HCT116 (cell line): ENCODE measurements at regions not wholly inside any gene's neighbourhood (a gene's known extent, or its start where the extent isn't known, plus 50 kb on each side); places are given as distances from the start of the nearest gene placed in this dataset.
"Not testable (repeated sequence)": the region's sequence is repeated elsewhere in the genome, so short reads cannot be mapped to it uniquely, and the experiment has no call there.

Experiments
- ATAC-seq: fragments of 200-7000 bp; cut with Tn5 transposase; 2 replicates; pipeline ENCODE4 v1.9.1; 2020; ENCODE audit warnings: mild to moderate bottlenecking, moderate library complexity
- BruUV-seq: library from RNA; stranded (reverse); fragments of 400-500 nt; replicated peaks from 2 replicates; lab custom pipeline; 2021; lab: Mats Ljungman, UMichigan
- CTCF ChIA-PET: fragments of 300-600 bp; sonication (Branson Sonifier 250); formaldehyde crosslinking; loops from one replicate; lab custom pipeline; 2021; ENCODE audit warnings: antibody characterized with exemption; lab: Charles Lee
- POLR2A ChIA-PET: fragments of 300-600, 350-600 bp; sonication (Branson Sonifier 250); formaldehyde crosslinking; loops from one replicate; lab custom pipeline; 2021; ENCODE audit warnings: antibody characterized with exemption; lab: Charles Lee
- RAD21 ChIA-PET, 2 experiments: fragments of 300-600 bp; sonication (Branson Sonifier 250); formaldehyde crosslinking; loops; one replicate each; lab custom pipeline; 2023; ENCODE audit warnings: low total read pairs in 2 of 2; ENCODE audit not compliant: uncharacterized antibody in 2 of 2, unreplicated experiment in 2 of 2, low non-redundant PET in 1 of 2; lab: Charles Lee
- DNase-seq: peaks from one replicate; pipeline ENCODE4 v3.0.0-alpha.2; 2010; ENCODE audit warnings: low read depth, low spot score
- H2AFZ ChIP-seq: fragments of 200-600 bp; shearing (Covaris generic), sonication (generic); 2 replicates; pipeline ENCODE4 v1.6.1; 2017; ENCODE audit warnings: low read depth, mixed run types, mixed read lengths, antibody characterized with exemption, low read length; ENCODE audit not compliant: poor library complexity, severe bottlenecking
- H3K27ac ChIP-seq: 2 replicates; pipeline ENCODE4 v1.5.1; 2012; ENCODE audit warnings: low read depth, low read length
- H3K27me3 ChIP-seq: fragments of 200-600 bp; sonication (generic); 2 replicates; pipeline ENCODE4 v1.6.1; 2016; ENCODE audit warnings: mixed run types, low read length, mixed read lengths; ENCODE audit not compliant: insufficient read depth
- H3K36me3 ChIP-seq, 2 experiments: fragments of 200-500 bp in 1 of 2; fragments of 200-600 bp in 1 of 2; sonication (Bioruptor generic) in 1 of 2; sonication (generic) in 1 of 2; 2 replicates each; pipeline versions ENCODE4 v1.5.1 to v1.6.1; 2014 to 2016; ENCODE audit warnings: low read length in 2 of 2, inconsistent platforms in 1 of 2, mixed read lengths in 1 of 2, mixed run types in 1 of 2; ENCODE audit not compliant: insufficient read depth in 2 of 2, control insufficient read depth in 1 of 2
- H3K4me1 ChIP-seq, 2 experiments: fragments of 200-600 bp in 1 of 2; sonication (generic) in 1 of 2; 2 replicates each; pipeline versions ENCODE4 v1.5.1 to v1.6.1; 2012 to 2017; ENCODE audit warnings: low read length in 2 of 2, inconsistent platforms in 1 of 2, mild to moderate bottlenecking in 1 of 2, mixed read lengths in 1 of 2, mixed run types in 1 of 2, moderate library complexity in 1 of 2; ENCODE audit not compliant: insufficient read depth in 2 of 2, control insufficient read depth in 1 of 2
- H3K4me2 ChIP-seq: fragments of 200-600 bp; sonication (generic); 2 replicates; pipeline ENCODE4 v1.6.1; 2017; ENCODE audit warnings: mixed run types, low read length, mixed read lengths
- H3K4me3 ChIP-seq, 2 experiments: fragments of 200-600 bp in 1 of 2; sonication (generic) in 1 of 2; replicated peaks in 1 of 2; 2 replicates each; pipeline ENCODE4 v1.5.1; 2011 to 2016; ENCODE audit warnings: low read length in 2 of 2, control low read depth in 1 of 2, low read depth in 1 of 2, mild to moderate bottlenecking in 1 of 2, mixed read lengths in 1 of 2, mixed run types in 1 of 2
- H3K79me2 ChIP-seq: fragments of 200-600 bp; sonication (generic); 2 replicates; pipeline ENCODE4 v1.6.1; 2017; ENCODE audit warnings: mild to moderate bottlenecking, mixed run types, low read length, moderate library complexity, mixed read lengths; ENCODE audit not compliant: insufficient read depth
- H3K9ac ChIP-seq: fragments of 200-600 bp; sonication (generic); 2 replicates; pipeline ENCODE4 v1.6.1; 2016; ENCODE audit warnings: low read length, mixed read lengths
- H3K9me2 ChIP-seq: fragments of 200-600 bp; sonication (generic), shearing (Covaris generic); 2 replicates; pipeline ENCODE4 v1.6.1; 2017; ENCODE audit warnings: mixed run types, mild to moderate bottlenecking, moderate library complexity; ENCODE audit not compliant: insufficient read depth
- H3K9me3 ChIP-seq, 2 experiments: fragments of 200-500 bp in 1 of 2; fragments of 200-600 bp in 1 of 2; sonication (Bioruptor generic) in 1 of 2; sonication (generic) in 1 of 2; 2 replicates each; pipeline ENCODE4 v1.6.1; 2014 to 2017; ENCODE audit warnings: low read length in 2 of 2, mixed read lengths in 2 of 2, inconsistent platforms in 1 of 2, low read depth in 1 of 2, mild to moderate bottlenecking in 1 of 2, mixed run types in 1 of 2, moderate library complexity in 1 of 2; ENCODE audit not compliant: control insufficient read depth in 1 of 2, insufficient read depth in 1 of 2
- H4K20me1 ChIP-seq: fragments of 200-600 bp; sonication (generic), shearing (Covaris generic); 2 replicates; pipeline ENCODE4 v1.6.1; 2017; ENCODE audit warnings: mixed run types, mild to moderate bottlenecking, moderate library complexity; ENCODE audit not compliant: insufficient read depth
- EZH2 ChIP-seq: fragments of 200-600 bp; sonication (generic); IDR thresholded peaks from 2 replicates; pipeline ENCODE4 v1.6.1; 2017; ENCODE audit warnings: antibody characterized with exemption, mixed run types
- RAD21 ChIP-seq: IDR thresholded peaks from 2 replicates; pipeline ENCODE4 v1.6.1; 2012; ENCODE audit warnings: low read depth, mild to moderate bottlenecking
- SP1 ChIP-seq: IDR thresholded peaks from 2 replicates; pipeline ENCODE4 v1.6.1; 2012; ENCODE audit warnings: low read depth
- YY1 ChIP-seq: IDR thresholded peaks from 2 replicates; pipeline ENCODE4 v1.6.1; 2011; ENCODE audit warnings: low read length, low read depth, moderate library complexity, mild to moderate bottlenecking; ENCODE audit not compliant: insufficient replicate concordance; ENCODE audit errors: extremely low read depth
- ZFX ChIP-seq: fragments of 450-650 bp; IDR thresholded peaks from 2 replicates; pipeline ENCODE4 v1.6.1; 2017
- intact Hi-C: fragments of 100-400 bp; cut with micrococcal nuclease; formaldehyde crosslinking; loops from 2 replicates; pipeline ENCODE4 v1.10.0; 2022
- TF ChIP-seq, protein P1 (sequence below): IDR thresholded peaks from 2 replicates; pipeline ENCODE4 v1.6.1; 2012

DNA sequence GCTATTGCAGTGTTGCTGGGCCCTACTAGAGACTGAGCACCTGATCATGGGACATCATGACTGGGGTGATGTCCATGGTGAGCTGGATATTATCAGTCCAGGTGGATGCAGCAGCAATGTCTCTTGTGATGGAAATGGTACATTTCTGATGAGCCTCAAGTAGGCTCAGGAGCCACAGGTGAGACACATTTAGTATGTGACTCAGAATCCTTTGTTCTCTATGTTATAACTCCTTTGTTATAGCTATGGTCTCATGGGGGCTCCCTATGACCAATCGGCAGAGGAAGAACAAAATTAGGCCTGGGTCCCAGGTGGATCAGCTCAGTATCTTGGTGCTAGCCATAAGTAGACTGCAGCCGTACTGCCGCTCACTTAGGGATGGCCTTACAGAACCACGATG lies 107.9 kb upstream of the FAT1 start (continued):
- TF ChIP-seq SP1, result no peak
- no peak for TF ChIP-seq ZFX
- TF ChIP-seq, protein P1, sequence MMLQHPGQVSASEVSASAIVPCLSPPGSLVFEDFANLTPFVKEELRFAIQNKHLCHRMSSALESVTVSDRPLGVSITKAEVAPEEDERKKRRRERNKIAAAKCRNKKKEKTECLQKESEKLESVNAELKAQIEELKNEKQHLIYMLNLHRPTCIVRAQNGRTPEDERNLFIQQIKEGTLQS, result no peak
- TF ChIP-seq YY1, result peak; percentile 46
- TF ChIP-seq, all 23 proteins: peak for 2

DNA sequence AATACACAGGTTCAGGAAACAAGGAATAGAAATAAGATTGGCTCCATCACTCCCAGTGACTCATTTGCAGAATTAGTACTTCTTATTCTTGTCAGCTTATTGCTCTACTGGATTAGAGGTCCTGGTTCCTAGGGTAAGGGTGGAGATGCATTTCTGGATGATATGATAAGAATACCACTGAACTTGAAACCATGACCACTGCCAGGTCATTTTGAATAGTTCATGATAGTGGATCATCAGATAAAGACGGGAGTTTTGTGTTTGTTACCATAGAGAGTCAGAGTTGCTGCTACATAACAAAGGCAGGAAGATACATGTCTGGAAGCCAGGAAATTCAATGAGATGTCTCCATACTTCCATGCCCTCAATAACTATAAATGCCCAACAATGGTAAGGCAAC lies 109.2 kb upstream of the FAT1 start:
- Histone ChIP-seq H3K4me1 (peaks cover 58 to 78% of the 10 kb centered on the region in 2 experiments), H3K36me3 (no peaks in the 10 kb centered on the region), H3K9ac (no peak overlapping the region), H4K20me1 (no peaks in the 10 kb centered on the region), H3K9me3 (no peaks in the 10 kb centered on the region), H3K27me3 (no peaks in the 10 kb centered on the region), H3K4me2 (peak overlapping the region; percentile 74; the same call in 1 of the 2 replicates), H3K4me3 (no peak overlapping the region), H3K27ac (no peak overlapping the region), H3K79me2 (no peaks in the 10 kb centered on the region; the same call in 1 of the 2 replicates), H2AFZ (no peak overlapping the region), H3K9me2 (no peaks in the 10 kb centered on the region)
- intact Hi-C loops, result no loop called here
- DNase-seq (no peak), ATAC-seq (no peak)
- POLR2A ChIA-PET, result interaction anchor here (1.0 kb wide), 1 partner anchor 105 kb away, joined by 3 read pairs; no protein-coding TSS in a partner anchor
- no TSS peak for BruUV-seq
- TF ChIP-seq RAD21 (no peak), EZH2 (no peak)
- RAD21 ChIA-PET, result no interaction called here
- CTCF ChIA-PET, result no interaction called here

DNA sequence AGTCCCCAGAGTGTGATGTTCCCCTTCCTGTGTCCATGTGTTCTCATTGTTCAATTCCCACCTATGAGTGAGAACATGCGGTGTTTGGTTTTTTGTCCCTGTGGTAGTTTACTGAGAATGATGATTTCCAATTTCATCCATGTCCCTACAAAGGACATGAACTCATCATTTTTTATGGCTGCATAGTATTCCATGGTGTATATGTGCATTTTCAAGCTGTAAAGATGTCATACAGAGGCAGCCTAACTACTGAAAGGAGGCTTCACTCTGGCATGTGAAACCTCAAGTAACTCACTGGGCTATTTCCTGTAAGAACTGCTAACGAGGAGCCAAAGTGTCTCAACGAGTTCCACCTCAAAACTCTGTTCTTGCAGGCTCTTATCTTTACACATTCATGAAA lies 113.8 kb upstream of the FAT1 start:
- CTCF ChIA-PET, H4K20me1 ChIP-seq, DNase-seq, H3K36me3 ChIP-seq, H3K9me2 ChIP-seq, H3K4me3 ChIP-seq, H3K27ac ChIP-seq, POLR2A ChIA-PET, BruUV-seq, intact Hi-C loops, H3K4me2 ChIP-seq, H3K27me3 ChIP-seq, H3K9ac ChIP-seq, H2AFZ ChIP-seq, ATAC-seq, H3K9me3 ChIP-seq, RAD21 ChIA-PET: not testable (repeated sequence)
- Histone ChIP-seq H3K79me2 (peaks cover 16% of the 10 kb centered on the region; the same call in 1 of the 2 replicates), H3K4me1 (peaks cover 28 to 64% of the 10 kb centered on the region in 2 experiments)
